Skeletal muscle tissue (tissue), 3 donors: ENCODE measurements at regions not wholly inside any gene's neighbourhood (a gene's known extent, or its start where the extent isn't known, plus 50 kb on each side); places are given as distances from the start of the nearest gene placed in this dataset.

Experiments
- H3K27ac ChIP-seq: one replicate; pipeline ENCODE4 v1.7.0; 2013; ENCODE audit warnings: mild to moderate bottlenecking, low read depth, low read length, inconsistent platforms
- H3K27me3 ChIP-seq, 3 donors: one replicate each; pipeline ENCODE4 v1.7.0; 2013; ENCODE audit warnings: low read length in 3 of 3; ENCODE audit not compliant: control insufficient read depth in 3 of 3, insufficient read depth in 3 of 3
- H3K36me3 ChIP-seq, 3 donors: one replicate each; pipeline ENCODE4 v1.7.0; 2013; ENCODE audit warnings: low read length in 3 of 3; ENCODE audit not compliant: control insufficient read depth in 3 of 3, insufficient read depth in 3 of 3
- H3K4me1 ChIP-seq, 3 donors: one replicate each; pipeline ENCODE4 v1.7.0; 2013; ENCODE audit warnings: low read length in 3 of 3, mild to moderate bottlenecking in 3 of 3; ENCODE audit not compliant: control insufficient read depth in 3 of 3, insufficient read depth in 3 of 3
- H3K4me3 ChIP-seq, 3 donors: one replicate each; pipeline ENCODE4 v1.7.0; 2013; ENCODE audit warnings: low read length in 3 of 3
- H3K9ac ChIP-seq, 3 donors: one replicate each; pipeline ENCODE4 v1.7.0; 2013; ENCODE audit warnings: low read length in 3 of 3, mild to moderate bottlenecking in 3 of 3, moderate library complexity in 2 of 3, low read depth in 1 of 3
- H3K9me3 ChIP-seq, 3 donors: one replicate each; pipeline ENCODE4 v1.7.0; 2013; ENCODE audit warnings: low read length in 3 of 3; ENCODE audit not compliant: control insufficient read depth in 3 of 3
- donor health status: Osteomylitis.

DNA sequence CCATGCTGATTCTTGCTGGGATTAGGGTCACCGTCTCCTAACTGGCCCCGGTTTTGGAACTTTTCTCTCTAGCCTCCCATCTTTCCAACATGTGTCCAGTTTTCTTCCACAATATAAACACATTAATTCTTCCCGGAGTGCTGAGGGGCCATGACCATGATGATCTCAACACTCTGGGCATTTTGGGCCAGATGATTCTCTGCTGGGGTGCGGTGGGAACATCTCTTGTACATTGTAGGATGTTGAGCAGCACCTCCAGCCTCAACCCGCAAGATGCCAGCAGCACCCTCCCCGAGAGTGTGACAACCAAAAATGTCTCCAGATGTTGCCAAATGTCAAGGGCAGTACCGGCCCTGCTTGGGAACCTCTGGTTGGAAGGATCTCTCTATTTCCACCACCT is 164.8 kb downstream of the TFAP2C start:
- Histone ChIP-seq H3K4me3 (no peak overlapping the region), H3K4me1 (no peaks in the 10 kb centered on the region), H3K9me3 (peaks cover 0 to 5% (median 0%) of the 10 kb centered on the region in 3 donors), H3K36me3 (no peaks in the 10 kb centered on the region), H3K27ac (no peak overlapping the region), H3K9ac (no peak overlapping the region), H3K27me3 (peaks cover 0 to 8% (median 0%) of the 10 kb centered on the region in 3 donors)

DNA sequence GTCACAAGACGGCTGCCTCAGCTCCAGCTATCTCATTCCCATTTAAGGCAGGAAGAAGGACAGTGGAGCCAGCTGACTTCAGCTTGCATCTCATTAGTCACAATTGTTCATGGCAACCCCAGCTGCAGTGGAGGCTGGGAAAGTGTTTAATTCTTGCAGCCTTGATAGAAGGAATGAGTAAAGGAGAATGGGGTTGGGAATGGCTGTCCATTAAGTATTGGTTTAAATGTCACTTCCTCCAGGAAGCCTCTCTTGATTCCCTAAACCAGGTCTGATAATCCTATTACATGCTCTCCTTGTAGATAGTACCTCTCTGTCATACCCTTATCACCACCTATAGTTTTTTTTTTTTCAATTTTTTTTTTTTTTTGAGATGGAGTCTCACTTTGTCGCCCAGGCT is 166.4 kb downstream of the TFAP2C start:
- H3K9me3 ChIP-seq: peaks cover 0 to 5% (median 3%) of the 10 kb centered on the region in 3 donors
- H3K27me3 ChIP-seq: peaks cover 0 to 8% (median 0%) of the 10 kb centered on the region in 3 donors
- no peak overlapping the region for H3K4me3 ChIP-seq
- H3K27ac ChIP-seq: no peak overlapping the region
- no peaks in the 10 kb centered on the region for H3K36me3 ChIP-seq
- no peak overlapping the region for H3K9ac ChIP-seq
- no peaks in the 10 kb centered on the region for H3K4me1 ChIP-seq

DNA sequence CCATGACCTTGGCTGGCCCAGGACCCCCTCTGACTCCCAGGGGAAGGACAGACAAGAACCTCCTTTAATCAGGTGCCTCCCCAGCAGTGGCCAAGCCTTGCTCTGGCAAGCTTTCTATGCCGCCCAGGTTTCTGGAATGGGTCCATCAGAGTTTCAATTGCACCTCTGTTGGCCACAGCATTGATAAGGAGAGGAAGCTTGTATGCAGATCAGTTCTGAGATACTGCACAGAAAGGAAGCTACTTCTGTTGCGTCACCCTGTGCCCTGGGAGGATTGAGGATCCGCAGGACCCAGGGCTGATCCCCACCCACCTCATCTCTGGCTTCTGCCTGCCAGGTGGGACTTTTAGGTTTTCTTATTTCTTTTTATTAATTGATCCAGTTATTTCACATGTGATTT is 167.2 kb downstream of the TFAP2C start:
- H3K9me3 ChIP-seq: peaks cover 0 to 5% (median 3%) of the 10 kb centered on the region in 3 donors
- no peak overlapping the region for H3K27ac ChIP-seq
- H3K9ac ChIP-seq: no peak overlapping the region
- no peaks in the 10 kb centered on the region for H3K36me3 ChIP-seq
- no peaks in the 10 kb centered on the region for H3K4me1 ChIP-seq
- H3K4me3 ChIP-seq: no peak overlapping the region
- peaks cover 0 to 8% (median 0%) of the 10 kb centered on the region in 3 donors for H3K27me3 ChIP-seq

DNA sequence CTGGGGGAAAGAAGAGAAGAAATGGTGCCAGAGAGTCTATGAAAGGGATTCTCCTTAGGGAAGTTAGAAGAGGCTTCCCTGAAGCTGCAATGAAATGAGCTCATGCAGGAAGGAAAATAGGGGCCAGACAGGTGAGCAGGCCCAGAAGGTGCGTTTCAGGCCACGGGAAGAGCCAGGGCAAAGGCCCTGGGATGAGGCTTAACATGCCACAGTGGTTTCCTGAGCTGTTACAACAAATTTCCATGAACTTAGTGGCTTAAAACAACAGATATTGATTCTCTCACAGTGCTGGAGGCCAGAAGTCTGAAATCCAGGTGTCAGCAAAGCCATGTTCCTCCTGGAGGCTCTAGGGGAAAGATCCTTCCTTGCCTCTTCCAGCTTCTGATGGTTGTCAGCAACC is 167.9 kb downstream of the TFAP2C start:
- Histone ChIP-seq H3K4me1 (no peaks in the 10 kb centered on the region), H3K27ac (no peak overlapping the region), H3K4me3 (no peak overlapping the region), H3K27me3 (peaks cover 0 to 10% (median 0%) of the 10 kb centered on the region in 3 donors), H3K9ac (no peak overlapping the region), H3K9me3 (peaks cover 0 to 5% (median 3%) of the 10 kb centered on the region in 3 donors), H3K36me3 (no peaks in the 10 kb centered on the region)

DNA sequence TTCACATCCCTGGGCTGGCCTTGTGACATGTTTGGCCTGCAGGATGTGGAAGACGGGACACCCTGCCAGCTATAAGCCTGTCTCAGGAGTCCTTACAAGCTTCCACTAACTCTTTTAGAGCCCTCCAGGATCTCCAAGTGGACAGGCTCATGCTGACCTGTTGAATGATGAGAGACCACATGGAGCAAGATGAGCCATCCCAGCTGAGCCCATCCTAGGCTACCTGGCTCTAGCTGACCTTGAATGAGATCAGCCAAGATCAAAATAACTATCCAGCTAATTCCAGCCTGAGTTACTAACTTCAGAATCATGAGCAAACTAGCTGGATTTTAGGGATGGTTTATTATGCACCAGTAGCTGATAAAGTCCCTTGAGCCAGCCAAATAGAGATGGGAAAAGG is 169.5 kb downstream of the TFAP2C start:
- no peak overlapping the region for H3K4me3 ChIP-seq
- H3K4me1 ChIP-seq: no peaks in the 10 kb centered on the region
- no peak overlapping the region for H3K9ac ChIP-seq
- peaks cover 0 to 5% (median 3%) of the 10 kb centered on the region in 3 donors for H3K9me3 ChIP-seq
- H3K36me3 ChIP-seq: no peaks in the 10 kb centered on the region
- H3K27me3 ChIP-seq: peaks cover 0 to 9% (median 0%) of the 10 kb centered on the region in 3 donors
- no peak overlapping the region for H3K27ac ChIP-seq

DNA sequence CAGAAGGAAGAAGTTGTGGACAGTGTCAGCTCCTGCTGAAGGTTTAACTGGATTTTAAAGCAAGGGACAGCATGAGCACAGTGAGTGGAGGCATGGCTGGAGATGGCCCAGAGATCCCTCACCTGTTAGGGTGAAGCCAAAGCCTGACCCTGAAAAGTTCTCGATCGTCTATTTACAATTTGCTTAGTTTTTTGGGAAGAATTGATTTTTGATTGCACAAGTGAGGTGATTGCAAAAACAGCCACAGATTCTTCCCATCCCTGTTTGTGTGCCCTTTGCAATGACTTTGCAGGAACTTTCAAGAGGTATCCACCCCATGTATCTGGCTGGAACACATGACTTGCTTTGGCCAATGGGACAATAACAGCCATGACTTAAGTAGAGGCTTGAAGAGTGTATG is 170.1 kb downstream of the TFAP2C start:
- no peak overlapping the region for H3K9ac ChIP-seq
- peaks cover 0 to 7% (median 0%) of the 10 kb centered on the region in 3 donors for H3K27me3 ChIP-seq
- no peaks in the 10 kb centered on the region for H3K36me3 ChIP-seq
- H3K4me3 ChIP-seq: no peak overlapping the region
- H3K4me1 ChIP-seq: no peaks in the 10 kb centered on the region
- no peak overlapping the region for H3K27ac ChIP-seq
- H3K9me3 ChIP-seq: peaks cover 0 to 5% (median 3%) of the 10 kb centered on the region in 3 donors

DNA sequence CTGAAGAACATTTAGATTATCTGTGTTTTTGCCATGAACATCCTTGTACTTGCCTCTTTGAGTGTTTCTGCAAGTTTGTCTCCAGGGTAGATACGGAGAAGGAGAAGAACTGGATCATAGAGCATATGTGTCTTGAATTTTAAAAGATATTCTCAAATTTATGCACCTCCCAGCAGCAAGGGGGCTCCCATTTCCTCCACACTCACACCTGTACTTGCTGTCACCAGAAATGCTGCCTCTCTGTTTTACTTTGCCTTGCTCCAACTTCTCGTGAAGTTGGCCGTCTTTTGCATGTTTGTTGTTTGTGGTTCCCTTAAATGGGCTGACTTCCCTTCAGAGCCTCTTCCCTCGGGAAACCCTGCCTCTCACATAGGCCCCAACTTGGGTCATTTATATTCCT is 171.0 kb downstream of the TFAP2C start:
- no peak overlapping the region for H3K4me3 ChIP-seq
- peaks cover 3 to 7% (median 4%) of the 10 kb centered on the region in 3 donors for H3K27me3 ChIP-seq
- peaks cover 0 to 7% (median 5%) of the 10 kb centered on the region in 3 donors for H3K9me3 ChIP-seq
- H3K36me3 ChIP-seq: no peaks in the 10 kb centered on the region
- H3K9ac ChIP-seq: no peak overlapping the region
- H3K4me1 ChIP-seq: no peaks in the 10 kb centered on the region
- no peak overlapping the region for H3K27ac ChIP-seq

DNA sequence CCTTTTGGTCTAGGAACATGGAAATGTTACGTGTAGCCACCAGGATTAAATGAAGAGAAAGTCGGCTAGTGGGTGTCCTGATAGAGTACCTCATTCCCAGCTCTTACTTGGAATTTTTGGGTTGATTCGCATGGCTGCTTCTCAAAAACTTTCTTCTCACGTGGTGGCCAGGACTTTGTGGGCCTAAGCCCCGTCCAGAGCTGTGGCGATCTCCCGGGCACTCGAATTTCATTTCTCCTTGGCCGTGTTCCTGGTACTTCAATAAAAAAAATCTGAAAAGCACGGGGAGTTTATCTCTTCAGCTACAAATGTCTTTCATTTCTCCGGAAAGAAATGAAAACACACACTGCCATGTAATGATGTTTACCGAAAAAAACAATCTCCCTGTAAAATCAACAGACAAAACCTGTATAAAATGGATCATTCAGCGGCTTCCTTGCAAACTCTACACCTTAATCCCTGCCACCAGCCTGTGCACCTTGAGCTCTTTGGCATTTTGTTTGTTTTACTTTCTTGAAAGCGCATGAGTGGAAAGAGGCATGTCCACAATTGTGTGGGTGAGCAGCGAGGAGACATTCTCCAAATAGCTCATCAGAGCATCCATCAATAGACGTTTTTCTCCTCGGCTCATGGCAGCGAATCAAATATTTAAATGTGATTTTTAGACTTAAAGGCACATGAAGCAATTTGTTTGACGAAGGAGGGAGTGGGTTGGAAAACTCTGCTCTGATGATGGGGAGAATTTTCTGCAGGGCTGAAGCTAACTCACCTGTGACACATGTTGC is 173.1 kb downstream of the TFAP2C start:
- peaks cover 0 to 7% (median 5%) of the 10 kb centered on the region in 3 donors for H3K9me3 ChIP-seq
- H3K4me1 ChIP-seq: no peaks in the 10 kb centered on the region
- no peak overlapping the region for H3K9ac ChIP-seq
- no peak overlapping the region for H3K27ac ChIP-seq
- peaks cover 3 to 18% (median 5%) of the 10 kb centered on the region in 3 donors for H3K27me3 ChIP-seq
- H3K4me3 ChIP-seq: no peak overlapping the region
- no peaks in the 10 kb centered on the region for H3K36me3 ChIP-seq

DNA sequence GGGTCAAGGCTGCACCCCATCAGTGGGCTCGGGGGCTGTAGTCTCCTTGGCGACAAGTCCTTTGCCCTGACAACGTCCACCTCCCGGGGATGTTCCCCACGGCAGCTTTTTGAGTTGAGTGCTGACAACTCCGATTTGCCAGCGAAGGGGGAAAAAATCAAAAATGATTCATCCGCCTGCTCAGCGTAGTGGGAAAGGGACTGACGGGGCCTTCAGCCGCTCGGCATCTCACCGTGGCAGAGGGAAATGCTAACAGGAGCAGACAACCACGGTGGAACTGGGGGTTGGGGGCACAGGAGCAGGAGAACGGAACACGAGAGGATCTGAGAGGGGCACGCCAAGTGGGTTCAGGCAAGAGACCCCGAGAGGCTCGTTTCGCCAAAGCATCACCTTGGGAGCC is 173.7 kb downstream of the TFAP2C start:
- H3K36me3 ChIP-seq: no peaks in the 10 kb centered on the region
- peaks cover 0 to 7% (median 5%) of the 10 kb centered on the region in 3 donors for H3K9me3 ChIP-seq
- H3K27ac ChIP-seq: no peak overlapping the region
- no peak overlapping the region for H3K4me3 ChIP-seq
- H3K9ac ChIP-seq: no peak overlapping the region
- peaks cover 7 to 23% (median 10%) of the 10 kb centered on the region in 3 donors for H3K27me3 ChIP-seq
- H3K4me1 ChIP-seq: no peaks in the 10 kb centered on the region

DNA sequence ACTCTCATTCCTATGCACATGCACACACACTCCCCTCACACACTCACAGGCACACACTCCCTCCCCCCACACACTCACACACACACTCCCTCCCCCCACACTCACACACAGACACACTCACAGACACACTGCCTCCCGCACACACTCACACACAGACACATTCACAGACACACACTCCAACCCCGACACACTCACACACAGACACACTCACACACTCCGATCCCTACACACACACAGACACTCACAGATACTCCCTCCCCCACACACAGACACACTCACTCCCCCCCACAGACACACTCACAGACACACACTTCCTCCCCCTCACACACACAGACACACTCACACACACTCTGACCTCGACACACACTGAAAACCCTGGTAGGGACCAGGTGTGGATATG is 176.2 kb downstream of the TFAP2C start:
- no peak overlapping the region for H3K27ac ChIP-seq
- H3K36me3 ChIP-seq: no peaks in the 10 kb centered on the region
- H3K27me3 ChIP-seq: peaks cover 11 to 34% (median 15%) of the 10 kb centered on the region in 3 donors
- H3K4me1 ChIP-seq: no peaks in the 10 kb centered on the region
- H3K9ac ChIP-seq: no peak overlapping the region
- peaks cover 0 to 4% (median 0%) of the 10 kb centered on the region in 3 donors for H3K9me3 ChIP-seq
- H3K4me3 ChIP-seq: no peak overlapping the region
